HG02970 (cell line): ENCODE measurements at regions not wholly inside any gene's neighbourhood (a gene's known extent, or its start where the extent isn't known, plus 50 kb on each side); places are given as distances from the start of the nearest gene placed in this dataset.

ENCODE experiments used
- ATAC-seq: cut with Tn5 transposase; IDR thresholded peaks from one replicate; pipeline ENCODE4 v1.9.1; 2021; ENCODE audit warnings: mild to moderate bottlenecking, moderate library complexity, moderate number of reproducible peaks; ENCODE audit not compliant: unreplicated experiment, low FRiP score

GRCh38 chr7:46654546-46655443 lies 733.7 kb upstream of the IGFBP3 start:
- no peak for ATAC-seq

- ATAC-seq, result no peak
Measured at GRCh38 chr7:46653848-46654247, 732.8 kb upstream of the IGFBP3 start.

- no peak for ATAC-seq
Measured at GRCh38 chr7:46652317-46652716, 731.2 kb upstream of the IGFBP3 start.

GRCh38 chr7:46651561-46652088 lies 730.6 kb upstream of the IGFBP3 start:
- ATAC-seq, result no peak

- no peak for ATAC-seq
Measured at GRCh38 chr7:46651070-46651469, 730.0 kb upstream of the IGFBP3 start.

GRCh38 chr7:46649876-46650275 lies 728.8 kb upstream of the IGFBP3 start:
- ATAC-seq, result no peak

- no peak for ATAC-seq
Measured at GRCh38 chr7:46637793-46638735, 717.0 kb upstream of the IGFBP3 start.

GRCh38 chr7:46636022-46636421 lies 715.0 kb upstream of the IGFBP3 start:
- ATAC-seq, result no peak

- ATAC-seq, result no peak
Measured at GRCh38 chr7:46633630-46634240, 712.7 kb upstream of the IGFBP3 start.

- ATAC-seq, result no peak
Measured at GRCh38 chr7:46633200-46633599, 712.1 kb upstream of the IGFBP3 start.

- no peak for ATAC-seq
Measured at GRCh38 chr7:46630031-46630430, 709.0 kb upstream of the IGFBP3 start.

GRCh38 chr7:46628389-46628788 lies 707.3 kb upstream of the IGFBP3 start:
- ATAC-seq, result no peak

- no peak for ATAC-seq
Measured at GRCh38 chr7:46626691-46627310, 705.7 kb upstream of the IGFBP3 start.

- ATAC-seq, result no peak
Measured at GRCh38 chr7:46626261-46626660, 705.2 kb upstream of the IGFBP3 start.

GRCh38 chr7:46625032-46625431 lies 704.0 kb upstream of the IGFBP3 start:
- no peak for ATAC-seq

- no peak for ATAC-seq
Measured at GRCh38 chr7:46622251-46622650, 701.2 kb upstream of the IGFBP3 start.

- ATAC-seq, result no peak
Measured at GRCh38 chr7:46619723-46620310, 698.7 kb upstream of the IGFBP3 start.

- ATAC-seq, result no peak
Measured at GRCh38 chr7:46616636-46617035, 695.6 kb upstream of the IGFBP3 start.

- no peak for ATAC-seq
Measured at GRCh38 chr7:46613551-46613950, 692.5 kb upstream of the IGFBP3 start.

GRCh38 chr7:46613116-46613515 lies 692.0 kb upstream of the IGFBP3 start:
- no peak for ATAC-seq
